ENCODE measurements at regions not wholly inside any gene's neighbourhood (a gene's known extent, or its start where the extent isn't known, plus 50 kb on each side); places are given as distances from the start of the nearest gene placed in this dataset.

DNA sequence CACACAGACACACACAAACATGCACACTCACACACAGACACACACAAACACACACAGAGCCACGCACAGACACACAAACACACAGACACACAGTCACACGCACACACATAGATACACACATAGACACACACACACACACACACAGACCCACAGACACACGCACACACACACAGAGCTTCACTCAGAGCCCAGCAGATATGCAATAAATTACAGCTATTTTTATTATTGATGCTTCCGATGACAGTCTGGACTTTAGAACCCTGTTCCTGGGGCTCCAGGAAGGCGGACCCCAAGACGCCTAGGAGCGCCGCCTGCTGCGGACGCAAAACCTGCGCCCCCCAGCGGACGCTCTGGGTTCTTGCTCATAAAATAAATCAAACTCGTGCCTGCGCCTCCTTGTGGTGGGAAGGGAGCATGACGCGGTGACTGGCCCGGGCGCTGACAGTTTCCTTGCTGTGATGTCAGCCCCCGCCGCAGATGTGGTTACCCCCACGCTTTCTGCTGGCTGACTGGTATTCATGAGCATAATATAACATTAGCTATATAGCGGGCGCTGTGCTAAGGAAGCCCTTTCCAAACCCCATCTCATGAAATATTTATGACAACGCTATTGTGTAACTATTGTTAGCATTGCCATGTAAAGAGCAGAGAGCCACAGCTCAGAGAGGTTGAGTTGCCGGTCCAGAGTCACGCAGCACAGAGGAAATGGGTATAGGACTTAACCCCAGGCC lies 64.4 kb upstream of the TM9SF2 start:
- peak; percentile 65 for DNase-seq

DNA sequence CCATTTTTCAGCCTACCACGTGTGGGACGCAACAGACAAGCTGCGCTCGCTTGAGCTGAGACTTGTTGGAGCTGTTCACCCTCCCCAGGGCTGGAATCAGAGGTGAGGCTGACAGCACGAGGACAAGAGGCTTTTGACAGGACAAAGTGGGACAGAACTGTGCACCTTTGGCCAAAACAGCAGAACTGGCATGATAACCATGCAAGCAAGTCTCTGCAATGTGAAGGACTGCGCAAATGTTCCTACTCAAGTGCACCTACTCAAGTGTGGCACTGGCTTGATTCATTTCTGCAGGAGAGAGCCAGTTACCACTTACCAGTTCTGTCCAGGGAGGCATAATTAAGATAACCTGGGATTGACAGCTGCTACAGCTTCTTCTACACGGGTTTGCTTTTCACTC lies 62.2 kb upstream of the TM9SF2 start:
- DNase-seq = no peak

DNA sequence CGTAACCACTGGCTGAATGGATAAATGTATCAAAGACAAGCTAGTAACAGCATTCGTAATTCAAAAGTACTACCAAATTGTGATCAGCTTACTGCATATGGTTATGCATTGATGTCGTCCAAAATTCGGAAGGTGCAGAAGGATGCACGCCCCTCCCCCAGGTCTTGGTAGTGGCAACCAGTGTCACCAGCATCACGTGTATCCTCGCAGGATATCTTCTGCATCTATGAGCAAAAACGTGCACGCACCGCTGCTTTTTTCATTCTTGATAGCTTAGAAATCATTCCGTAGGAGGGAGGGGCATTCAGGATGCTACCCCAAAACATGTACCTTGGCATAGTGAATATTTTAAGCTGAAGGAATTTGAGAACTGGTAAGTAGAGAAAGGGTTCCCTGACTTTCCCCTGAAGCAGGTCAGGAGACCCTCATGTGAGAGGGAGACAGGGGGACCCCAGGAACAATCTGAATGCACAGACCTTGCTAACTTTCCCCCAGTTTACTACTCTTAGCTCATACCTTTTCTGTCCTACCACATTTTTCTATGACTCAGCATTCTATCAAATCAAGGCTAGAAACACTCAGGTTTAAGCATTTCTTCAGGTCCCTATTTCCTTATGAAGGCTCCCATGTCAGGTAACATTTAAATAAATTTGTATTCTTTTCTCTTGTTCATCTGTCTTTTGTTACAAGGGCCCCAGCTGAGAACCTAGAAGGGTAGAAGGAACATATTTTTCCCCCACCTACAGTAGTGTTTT lies 61.2 kb upstream of the TM9SF2 start:
- no peak for DNase-seq

DNA sequence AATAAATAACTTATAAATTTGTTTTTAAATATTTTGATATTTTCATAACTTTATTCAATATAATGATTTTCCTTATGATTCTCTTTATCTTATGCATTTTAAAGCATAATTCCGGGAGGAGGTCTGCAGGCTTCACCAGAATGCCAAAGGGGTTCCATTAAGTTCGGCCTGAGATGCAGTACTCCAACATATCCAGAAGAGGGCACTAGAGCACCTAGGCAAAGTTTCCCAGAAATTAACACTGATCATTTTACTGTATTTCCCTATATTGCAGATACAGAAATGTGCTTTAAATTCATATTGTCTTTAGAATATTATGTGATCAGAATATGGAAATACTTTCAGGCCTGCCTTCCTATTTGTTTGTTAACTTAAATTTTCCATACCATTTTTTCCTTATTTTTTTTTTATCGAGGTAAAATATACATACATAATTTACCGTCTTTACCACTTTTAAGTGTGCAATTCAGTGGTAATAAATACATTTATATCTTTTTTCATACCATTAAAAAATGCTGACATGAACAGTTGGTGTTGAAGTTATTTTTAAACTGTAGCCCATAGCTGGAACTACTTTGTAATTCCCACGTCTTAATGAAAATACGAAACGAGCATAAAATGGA lies 58.9 kb upstream of the TM9SF2 start:
- DNase-seq = no peak

DNA sequence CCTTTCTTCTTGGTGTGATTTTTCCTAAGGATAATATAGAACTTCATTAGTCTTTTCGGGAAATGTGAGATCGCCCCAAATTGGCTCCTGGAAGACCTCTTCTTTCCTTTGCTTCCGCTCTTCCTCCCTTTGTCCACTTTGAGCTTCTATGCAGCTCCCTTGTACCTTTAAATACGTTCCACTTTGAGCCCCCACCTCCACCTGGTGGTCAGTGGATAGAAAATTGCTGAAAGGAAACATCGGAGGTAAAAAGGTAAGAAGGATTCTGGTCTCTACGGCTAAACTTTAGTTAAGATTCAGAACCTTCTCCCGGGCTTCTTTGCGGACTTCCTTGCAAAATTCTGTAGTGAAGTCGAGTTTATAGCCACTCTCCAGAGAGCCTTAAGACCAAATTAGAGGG lies 55.0 kb upstream of the TM9SF2 start:
- no peak for DNase-seq

DNA sequence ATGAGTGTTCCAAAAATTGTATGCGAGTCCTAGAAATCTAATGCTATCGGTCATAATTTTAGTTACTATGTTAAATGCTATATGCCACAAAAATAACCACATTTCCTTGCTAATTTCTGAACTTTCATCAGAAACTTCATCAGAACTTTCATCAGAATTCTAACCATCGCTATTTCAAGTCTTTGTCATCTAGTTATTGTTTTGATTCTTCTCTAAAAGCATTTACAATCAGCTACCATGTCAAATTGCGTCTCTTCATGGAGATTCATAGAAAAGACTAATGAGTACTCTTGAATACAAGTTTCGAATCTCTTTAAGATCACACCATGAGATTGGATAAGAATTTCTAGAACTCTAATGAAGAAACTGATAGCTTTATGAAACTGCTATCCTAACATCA lies 52.7 kb upstream of the TM9SF2 start:
- no peak for DNase-seq

DNA sequence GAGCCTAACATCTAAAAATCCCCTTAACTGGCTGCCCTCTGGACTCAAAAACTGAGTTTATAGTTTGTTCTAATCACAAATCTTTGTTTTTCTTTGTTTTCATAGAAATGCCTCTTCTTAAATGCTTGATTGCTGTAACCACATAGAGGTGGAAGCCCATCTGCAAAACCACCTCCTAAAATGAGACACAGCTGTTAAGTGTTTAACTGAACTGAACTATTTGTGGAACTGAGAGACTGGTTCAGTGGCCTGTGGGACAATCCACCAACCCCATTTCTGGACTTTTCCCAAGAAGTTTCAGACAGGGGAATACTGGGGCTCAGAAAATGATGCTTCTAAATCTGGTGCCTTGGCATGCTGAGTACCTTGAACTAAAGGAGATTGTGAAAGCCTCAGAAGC lies 50.9 kb upstream of the TM9SF2 start:
- no peak for DNase-seq

All from T1000 (cell line).